Hepatocyte (in vitro differentiated cells): ENCODE measurements at regions not wholly inside any gene's neighbourhood (a gene's known extent, or its start where the extent isn't known, plus 50 kb on each side); places are given as distances from the start of the nearest gene placed in this dataset.
"Not testable (repeated sequence)": the region's sequence is repeated elsewhere in the genome, so short reads cannot be mapped to it uniquely, and the experiment has no call there.

Experiments used
- CTCF ChIP-seq: fragments of 200-600 bp; sonication (generic); IDR thresholded peaks from 2 replicates; pipeline ENCODE4 v1.5.1; 2016; ENCODE audit warnings: antibody characterized with exemption, mild to moderate bottlenecking; ENCODE audit not compliant: poor library complexity
- EZH2 ChIP-seq: fragments of 200-600 bp; sonication (generic); IDR thresholded peaks from 2 replicates; pipeline ENCODE4 v1.6.1; 2016; ENCODE audit warnings: antibody characterized with exemption, mild to moderate bottlenecking, borderline replicate concordance
- EZH2phosphoT487 ChIP-seq: fragments of 200-600 bp; sonication (generic); IDR thresholded peaks from one replicate; pipeline ENCODE4 v1.6.1; 2018; ENCODE audit warnings: antibody characterized with exemption, mild to moderate bottlenecking, low read depth, moderate library complexity; ENCODE audit not compliant: unreplicated experiment, severe bottlenecking

- TF ChIP-seq CTCF, EZH2, EZH2phosphoT487: not testable (repeated sequence)
Measured at GRCh38 chr6:19584207-19584606, 253.0 kb upstream of the ID4 start.
